Vagina (tissue), 2 donors: ENCODE measurements at regions not wholly inside any gene's neighbourhood (a gene's known extent, or its start where the extent isn't known, plus 50 kb on each side); places are given as distances from the start of the nearest gene placed in this dataset.

Source experiments
- POLR2A ChIP-seq, 2 donors: fragments of 450-650 bp; IDR thresholded peaks; one replicate each; pipeline ENCODE4 v1.6.1; 2017; ENCODE audit warnings: antibody characterized with exemption in 2 of 2, mild to moderate bottlenecking in 2 of 2, moderate library complexity in 2 of 2
- TF ChIP-seq, protein P1 (sequence below), 3 experiments: fragments of 450-650 bp in 2 of 3; fragments of 200-600 bp in 1 of 3; sonication (generic) in 1 of 3; IDR thresholded peaks; one replicate each; pipeline ENCODE4 v1.5.1; 2017 to 2019; ENCODE audit warnings: antibody characterized with exemption in 3 of 3, mild to moderate bottlenecking in 2 of 3, moderate library complexity in 2 of 3

DNA sequence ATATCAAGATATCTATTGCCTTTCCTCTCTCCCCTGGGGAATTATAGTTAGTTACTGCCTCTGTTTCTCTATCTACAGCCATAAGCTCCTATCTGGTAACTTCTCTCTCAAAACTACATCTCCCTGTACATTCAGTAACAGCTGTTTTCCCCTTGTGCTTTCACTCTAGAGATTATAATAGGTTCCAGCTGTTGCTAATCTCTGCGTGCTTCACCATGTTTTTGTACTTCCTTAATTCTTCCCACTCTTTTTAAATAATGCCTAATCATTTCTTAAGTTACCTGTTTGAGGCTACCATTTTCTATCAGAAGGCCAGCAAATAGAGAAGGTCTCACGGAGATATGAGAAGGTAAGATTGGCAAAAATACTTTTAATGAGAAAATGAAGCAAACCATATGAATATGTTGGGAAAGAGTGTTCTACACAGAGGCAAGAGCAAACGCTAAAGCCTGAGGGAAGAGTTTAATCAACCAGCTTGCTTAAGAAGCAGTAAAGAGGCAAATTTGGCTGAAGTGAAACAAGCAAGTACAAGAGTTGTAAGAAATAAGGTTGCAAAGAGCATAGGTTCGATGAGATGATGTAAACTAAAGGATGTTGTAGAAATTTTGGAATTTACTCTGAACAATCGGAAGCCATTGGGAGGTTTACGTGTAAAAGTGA is 101.9 kb upstream of the HGF start:
- TF ChIP-seq, protein P1, sequence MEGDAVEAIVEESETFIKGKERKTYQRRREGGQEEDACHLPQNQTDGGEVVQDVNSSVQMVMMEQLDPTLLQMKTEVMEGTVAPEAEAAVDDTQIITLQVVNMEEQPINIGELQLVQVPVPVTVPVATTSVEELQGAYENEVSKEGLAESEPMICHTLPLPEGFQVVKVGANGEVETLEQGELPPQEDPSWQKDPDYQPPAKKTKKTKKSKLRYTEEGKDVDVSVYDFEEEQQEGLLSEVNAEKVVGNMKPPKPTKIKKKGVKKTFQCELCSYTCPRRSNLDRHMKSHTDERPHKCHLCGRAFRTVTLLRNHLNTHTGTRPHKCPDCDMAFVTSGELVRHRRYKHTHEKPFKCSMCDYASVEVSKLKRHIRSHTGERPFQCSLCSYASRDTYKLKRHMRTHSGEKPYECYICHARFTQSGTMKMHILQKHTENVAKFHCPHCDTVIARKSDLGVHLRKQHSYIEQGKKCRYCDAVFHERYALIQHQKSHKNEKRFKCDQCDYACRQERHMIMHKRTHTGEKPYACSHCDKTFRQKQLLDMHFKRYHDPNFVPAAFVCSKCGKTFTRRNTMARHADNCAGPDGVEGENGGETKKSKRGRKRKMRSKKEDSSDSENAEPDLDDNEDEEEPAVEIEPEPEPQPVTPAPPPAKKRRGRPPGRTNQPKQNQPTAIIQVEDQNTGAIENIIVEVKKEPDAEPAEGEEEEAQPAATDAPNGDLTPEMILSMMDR (IDR thresholded peaks at IDR 0.05): no peak
- TF ChIP-seq POLR2A (IDR thresholded peaks at IDR 0.05): no peak
